Midbrain (tissue), 1 donor: ENCODE measurements at regions not wholly inside any gene's neighbourhood (a gene's known extent, or its start where the extent isn't known, plus 50 kb on each side); places are given as distances from the start of the nearest gene placed in this dataset.

Source experiments
- DNase-seq: peaks from one replicate; lab custom pipeline; 2025; lab: John Stamatoyannopoulos, UW

DNA sequence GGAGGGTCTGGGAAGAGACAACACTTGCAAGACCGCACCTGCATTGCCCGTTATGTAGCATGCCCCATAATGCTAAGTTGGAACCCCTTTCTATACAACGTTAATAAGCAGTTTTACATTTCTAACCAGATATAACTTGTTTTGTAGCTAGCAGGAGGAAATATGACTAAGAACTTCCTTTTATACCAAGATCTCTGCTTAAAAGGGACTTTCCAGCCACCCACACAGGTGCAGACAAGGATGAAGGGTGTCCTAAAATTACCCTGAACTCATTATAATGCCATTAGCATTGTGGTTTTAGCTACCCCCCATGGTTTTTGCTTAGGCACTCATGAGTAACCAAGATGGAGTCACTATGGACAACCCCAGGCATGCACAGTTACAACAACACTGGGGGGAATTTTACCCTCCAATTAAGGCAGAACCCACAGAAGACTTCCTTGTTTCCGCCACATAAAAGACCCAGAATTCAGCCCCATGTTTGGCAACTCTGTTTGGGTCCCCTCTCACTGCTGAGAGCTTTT lies 362.8 kb downstream of the CBLN2 start:
- DNase-seq = no peak

DNA sequence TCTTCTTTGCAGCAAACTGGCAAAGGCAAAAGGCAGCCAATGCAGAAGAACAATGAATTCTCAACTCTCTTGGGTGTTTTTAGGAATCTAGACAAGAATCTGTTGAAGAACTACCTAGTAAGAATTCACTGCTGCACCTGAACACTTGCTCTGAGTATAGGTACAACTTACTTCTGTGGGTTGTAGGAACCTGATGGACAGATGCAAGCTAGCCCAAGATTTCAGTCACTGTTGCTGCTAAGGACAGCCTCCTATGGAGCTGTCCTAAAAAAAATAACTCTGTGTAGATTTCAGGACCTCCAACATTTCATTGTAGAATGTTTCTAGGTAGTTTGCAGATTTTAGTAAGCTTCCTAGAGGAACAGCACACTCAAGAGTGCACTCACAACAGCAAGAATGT lies 363.5 kb downstream of the CBLN2 start:
- DNase-seq = no peak

DNA sequence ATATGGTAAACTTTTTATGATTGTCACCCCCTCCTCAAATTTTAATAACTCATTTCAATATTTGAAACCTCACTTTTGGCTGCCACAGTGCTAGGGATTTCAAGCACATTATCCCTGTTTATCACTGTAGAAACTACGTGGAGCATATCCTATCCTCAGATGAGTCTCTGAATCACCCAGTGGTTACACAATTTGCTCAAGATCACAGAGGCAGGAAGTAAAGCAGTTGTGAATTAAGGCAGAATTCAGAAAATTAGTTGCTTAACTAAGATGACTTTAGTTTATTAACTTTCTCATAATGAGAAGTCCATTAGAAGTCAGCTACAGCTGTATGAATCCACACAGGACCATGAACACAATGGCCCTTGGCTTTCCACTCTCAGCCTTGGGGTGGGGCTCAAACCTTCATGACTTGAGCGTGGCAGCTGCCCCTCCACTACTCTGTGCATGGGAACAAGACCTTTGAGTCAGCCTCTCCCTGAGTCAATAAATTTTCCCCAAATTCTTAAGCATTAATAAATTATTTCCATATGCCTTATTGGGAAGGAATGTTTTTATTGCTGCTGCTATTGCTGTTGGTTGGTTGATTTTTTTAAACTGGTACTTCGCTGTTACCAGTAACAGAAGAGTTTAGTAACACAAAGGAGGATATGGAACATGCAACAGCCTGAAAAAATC lies 369.0 kb downstream of the CBLN2 start:
- DNase-seq = no peak

DNA sequence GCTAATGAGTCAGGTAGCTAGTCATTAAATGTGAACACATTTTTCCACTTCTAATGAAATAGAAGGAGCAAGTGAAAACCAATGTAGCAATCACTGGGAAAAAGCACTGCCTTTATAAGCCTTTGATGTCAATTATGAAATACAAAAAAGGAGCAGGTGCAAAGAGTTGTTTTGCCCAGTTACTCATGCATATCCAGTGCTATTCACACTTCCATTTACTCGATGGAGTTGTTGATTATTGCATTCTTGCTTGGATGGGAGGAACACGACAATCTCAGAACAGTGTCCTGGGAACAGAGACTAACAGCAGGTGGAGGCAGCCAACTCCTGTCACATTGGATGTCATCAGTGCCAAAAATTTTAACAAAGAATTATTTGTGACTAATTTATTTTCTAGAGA lies 372.5 kb downstream of the CBLN2 start:
- DNase-seq = peak; percentile 1

DNA sequence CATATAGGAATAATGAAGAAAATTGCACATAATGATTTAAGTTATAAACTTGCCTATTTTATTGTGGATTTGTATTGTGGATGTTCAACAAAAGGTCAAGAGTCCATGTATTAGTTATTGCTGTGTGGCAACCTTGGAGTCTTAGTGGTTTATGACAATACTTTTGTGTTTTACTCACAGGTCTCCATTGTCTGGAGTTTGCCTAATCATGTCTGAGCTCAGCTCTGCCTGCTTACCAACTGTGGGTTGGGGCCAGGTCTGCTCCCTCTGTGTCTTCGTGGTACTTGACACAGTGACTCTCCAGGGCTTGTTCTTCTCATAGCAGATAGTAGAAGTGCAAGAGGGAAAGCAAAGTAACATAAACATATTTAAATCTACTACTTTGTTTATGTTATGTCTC lies 382.5 kb downstream of the CBLN2 start:
- DNase-seq = no peak

DNA sequence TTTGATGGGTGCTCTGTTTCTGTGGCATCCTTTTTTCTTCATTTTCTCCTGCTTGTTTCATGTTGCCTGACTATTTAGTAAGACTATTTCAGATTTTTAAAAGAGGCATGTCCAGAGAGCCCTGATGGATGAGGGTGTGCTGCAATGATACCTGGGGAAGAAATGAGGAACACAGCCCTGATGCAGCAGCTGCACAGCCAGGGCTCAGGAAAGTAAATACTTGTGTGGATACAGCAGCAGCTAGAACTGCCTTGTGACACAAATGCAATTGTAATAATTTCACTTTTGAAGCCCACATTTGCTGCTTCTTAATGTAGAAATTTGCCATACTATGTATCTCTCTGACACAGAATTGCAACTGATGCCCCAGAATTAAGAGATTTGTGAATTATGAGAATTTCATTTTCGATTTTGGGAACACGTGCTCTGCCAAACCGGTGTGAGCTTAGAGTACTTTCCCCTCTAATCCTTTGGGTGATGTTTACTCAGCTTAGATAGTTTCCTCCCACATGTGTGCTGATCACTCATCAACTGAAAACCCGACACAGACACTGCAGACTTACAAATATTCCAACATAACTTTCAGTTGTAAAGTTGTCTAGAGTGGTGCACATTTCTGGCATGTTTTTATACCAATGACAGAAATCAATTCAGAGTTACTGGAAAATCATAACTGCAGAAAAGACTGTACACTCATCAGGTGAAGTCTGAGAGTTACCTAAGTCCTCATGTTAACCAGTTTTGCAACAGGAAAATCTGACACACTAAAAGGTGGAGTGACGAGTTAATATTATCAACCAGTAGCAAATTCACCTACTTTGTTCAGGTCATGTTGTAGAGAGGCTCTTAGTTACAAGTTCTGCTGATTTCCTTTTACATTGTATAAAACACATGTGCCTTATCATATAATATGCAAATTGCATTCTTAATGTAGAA lies 383.4 kb downstream of the CBLN2 start:
- DNase-seq = no peak

DNA sequence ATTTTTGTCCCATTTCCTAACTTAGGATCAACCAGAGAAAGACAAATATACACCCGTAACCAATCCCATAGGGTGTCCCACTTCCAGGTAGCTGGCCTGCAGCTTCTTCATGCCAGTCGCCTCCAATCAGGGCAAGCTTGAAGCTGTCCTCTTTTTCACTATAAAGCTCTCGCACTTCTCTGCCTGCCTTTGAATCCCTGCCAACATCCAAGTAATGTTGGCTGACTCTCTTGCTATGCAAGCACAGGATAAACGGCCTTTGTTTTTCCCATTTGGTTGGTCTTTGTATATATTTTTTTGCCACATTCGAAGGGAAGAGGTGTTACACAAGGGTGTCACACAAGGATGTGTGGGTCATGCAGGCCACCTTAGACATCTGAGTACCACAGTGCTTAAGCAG lies 388.8 kb downstream of the CBLN2 start:
- peak; percentile 4 for DNase-seq

DNA sequence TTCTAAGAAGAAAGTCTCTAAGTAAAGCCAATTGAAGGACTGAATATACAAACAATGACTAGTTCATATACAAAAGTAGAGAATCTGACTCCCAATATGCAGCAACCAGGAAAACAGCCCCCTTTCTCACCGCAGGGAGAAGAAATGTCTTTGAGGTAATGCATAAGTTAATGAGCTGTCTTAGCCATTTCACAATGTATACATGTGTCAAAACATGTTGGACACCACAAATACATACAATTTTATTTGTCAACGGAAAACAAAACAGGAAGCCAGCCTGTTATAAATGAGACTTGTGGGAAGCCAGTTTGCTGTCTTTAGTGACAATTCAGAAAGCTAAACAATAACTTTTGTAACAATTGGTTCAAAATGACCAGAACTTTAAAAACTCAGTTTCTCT lies 389.2 kb downstream of the CBLN2 start:
- DNase-seq = no peak

DNA sequence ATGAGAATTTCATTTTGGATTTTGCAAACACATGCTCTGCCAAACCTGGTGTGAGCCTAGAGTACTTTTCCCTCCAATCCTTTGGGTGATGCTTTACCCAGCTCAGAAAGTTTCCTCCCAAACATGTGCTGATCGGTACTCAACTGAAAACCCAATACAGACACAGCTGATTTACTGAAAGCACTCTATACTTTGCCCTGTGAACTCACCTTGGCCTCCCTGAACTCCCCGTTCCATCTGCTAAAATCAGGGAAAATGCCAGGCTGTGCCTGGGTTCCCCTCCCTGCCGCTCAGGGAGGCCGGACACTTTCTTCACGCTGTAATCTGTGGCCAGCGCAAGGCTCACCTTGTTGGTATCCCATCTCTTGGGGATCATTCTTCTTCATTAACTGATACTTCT lies 391.2 kb downstream of the CBLN2 start:
- DNase-seq = no peak

DNA sequence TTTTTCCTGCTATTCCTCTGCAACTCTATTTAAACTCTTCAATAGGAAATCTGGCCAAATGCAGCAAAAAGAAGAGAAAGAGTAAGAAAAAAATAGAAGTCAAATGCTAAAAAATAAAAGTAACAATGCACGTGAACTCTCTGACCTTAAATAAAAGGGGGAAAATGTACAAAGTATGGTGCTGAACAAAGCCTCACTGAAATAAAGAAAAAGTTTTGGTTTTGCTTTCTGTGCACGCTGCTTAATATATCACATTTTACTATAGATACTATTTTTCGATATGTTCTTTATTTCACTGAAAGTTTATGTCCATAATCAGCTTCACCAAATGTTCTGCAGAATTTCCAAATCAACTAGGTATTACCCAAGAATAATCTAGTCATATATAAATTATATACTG lies 396.3 kb downstream of the CBLN2 start:
- no peak for DNase-seq

DNA sequence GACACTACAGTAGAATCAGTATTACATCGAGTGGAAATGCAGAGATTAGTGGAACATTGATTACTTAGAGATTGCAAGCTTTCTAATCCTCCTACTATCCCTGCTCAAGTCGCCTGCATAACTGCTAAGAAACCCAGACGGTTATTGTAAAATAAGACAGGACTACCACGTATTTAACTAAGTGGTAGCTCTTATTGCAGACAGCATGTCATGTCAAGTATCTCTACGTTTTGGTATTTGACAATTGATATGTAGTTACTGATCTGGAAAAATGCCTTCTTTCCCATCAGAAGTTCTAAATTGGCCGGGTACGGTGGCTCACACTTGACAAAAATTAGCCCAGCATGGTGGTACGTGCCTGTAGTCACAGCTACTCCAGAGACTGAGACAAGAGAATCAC lies 404.1 kb downstream of the CBLN2 start:
- no peak for DNase-seq

DNA sequence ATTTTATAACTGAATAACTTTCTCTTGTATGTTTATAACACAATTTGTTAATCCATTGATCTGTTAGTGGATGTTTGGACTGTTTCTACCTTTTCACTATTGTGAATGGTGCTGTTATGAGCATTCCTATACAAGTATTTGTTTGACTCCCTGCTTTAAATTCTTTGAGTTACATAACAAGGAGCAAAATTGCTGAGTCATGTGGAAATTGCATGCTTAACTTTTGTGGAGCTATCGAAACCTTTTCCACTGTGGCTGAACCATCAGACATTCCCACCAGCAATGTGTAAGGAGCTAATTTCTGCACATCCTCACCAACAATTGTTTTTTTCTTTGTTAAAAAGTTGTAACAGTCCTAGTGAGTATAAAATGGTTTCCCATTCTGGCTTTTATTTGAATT lies 415.5 kb downstream of the CBLN2 start:
- DNase-seq = no peak

DNA sequence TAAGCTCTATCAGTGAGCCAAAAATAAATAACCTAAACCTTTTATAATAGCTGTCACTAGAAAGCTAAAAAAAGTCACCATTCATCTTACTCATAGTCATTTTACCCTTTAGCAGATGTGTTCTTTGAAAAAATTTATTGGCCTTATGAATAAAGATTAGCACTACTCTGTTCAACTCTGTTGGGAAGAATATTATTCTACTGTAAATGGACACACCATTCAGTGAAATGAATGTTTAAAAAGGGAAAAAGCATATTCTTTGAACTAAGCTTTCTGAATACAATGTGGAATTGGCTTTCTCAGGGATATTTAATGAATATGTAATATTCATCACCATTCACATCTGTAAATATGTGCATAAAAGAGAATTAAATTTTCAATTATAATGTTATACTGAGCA lies 422.0 kb downstream of the CBLN2 start:
- no peak for DNase-seq

DNA sequence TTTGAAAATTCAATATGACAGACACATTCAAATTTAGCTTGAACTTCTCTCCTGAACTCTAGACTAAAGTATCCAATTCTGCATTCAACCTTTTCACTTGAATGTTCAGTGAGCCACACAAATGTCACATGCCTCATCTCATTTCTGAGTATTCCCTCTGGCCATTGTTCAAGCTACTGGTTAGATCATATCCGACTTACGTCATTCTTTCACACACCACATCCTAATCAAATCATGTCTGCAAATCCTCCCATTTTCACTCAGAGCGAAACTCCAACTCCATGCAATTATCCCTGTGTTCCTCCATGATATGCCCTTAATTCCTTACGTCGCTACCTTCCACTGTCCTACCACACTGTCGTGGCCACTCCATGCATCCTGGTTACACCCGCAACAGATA lies 425.1 kb downstream of the CBLN2 start:
- no peak for DNase-seq

DNA sequence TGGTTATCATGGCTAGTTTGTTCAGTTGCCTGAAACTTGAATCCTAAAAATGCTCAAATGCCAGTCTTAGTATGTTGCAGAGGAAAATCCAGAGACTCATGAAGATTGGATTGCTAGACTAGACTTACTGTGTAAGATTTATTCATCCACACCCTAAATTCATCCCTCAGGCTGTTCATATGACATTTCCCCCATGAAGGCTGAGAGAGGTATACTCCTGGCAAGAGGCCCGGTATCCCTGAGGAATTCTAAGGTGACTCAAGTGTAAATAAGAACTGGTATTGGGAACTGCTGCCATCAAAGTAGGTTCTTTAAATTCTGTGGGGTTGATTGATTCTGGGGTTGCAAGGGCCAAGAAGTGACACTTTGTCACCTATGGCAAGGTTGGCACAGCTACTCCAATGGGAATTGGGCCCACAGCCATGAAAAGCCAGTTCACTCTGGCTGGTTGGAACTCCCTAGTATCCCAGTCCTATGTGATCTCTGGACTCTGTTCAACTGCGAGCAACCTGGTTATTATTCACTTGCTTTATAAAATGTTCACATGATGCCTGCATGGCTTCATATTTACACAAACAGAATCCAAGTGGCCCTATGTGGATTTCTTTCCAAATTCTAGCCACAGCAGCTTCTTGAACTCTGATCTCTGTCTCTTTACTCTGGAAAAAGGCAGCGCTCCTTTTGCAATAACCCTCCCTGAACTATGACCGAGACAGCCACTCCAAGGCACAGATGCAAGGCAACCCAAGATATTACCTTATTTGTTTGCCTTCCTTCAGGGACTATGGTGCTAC lies 429.1 kb downstream of the CBLN2 start:
- no peak for DNase-seq

DNA sequence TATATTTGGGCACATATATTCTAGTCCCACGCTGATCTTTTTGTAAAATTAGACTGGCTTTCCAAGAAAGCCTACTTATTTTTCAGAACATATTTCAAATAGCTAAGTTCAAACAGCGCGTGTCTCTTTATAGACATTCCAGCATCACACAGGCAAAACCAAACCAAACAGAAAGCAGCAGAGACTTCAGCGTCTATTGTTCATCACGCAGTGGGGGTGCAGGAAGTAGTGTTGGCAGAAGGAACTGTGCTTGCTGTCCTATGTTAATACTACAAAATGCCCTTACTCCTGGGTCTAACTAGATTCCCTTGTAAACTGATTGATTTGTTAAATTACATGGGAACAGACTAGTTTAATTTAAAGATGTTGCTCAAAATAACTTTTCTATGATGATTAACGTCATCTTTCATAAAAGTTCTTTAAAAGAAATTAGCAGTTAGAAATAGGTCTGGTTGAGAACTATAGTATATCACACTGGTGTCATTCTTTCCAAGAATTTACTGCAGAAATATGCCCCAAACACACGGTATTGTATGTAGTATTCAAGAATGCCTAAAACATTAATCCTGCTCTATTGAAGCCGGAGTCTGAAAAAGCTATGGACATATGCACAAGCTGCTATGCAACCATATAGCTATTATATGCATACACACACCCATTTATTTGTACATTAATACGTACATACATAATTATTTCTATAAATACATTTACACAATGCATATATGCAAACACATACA lies 436.3 kb downstream of the CBLN2 start:
- peak; percentile 21 for DNase-seq

DNA sequence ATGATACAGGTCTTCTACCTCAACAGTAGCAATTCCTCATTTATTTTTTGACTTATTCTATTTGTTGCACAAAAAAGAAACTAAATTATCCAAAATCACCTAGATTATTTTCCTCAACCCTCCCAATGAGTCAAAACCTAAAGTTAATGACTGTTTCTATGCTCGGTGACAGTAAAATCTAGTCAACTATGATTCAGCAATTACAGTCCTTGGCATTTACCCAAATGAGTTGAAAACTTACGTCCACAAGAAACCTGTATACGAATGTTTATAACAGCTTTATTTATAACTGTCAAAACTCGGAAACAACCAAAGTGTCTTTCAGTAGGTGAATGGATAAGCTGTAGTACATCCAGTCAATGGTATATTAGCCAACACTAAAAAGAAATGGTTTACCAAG lies 439.3 kb downstream of the CBLN2 start:
- no peak for DNase-seq

DNA sequence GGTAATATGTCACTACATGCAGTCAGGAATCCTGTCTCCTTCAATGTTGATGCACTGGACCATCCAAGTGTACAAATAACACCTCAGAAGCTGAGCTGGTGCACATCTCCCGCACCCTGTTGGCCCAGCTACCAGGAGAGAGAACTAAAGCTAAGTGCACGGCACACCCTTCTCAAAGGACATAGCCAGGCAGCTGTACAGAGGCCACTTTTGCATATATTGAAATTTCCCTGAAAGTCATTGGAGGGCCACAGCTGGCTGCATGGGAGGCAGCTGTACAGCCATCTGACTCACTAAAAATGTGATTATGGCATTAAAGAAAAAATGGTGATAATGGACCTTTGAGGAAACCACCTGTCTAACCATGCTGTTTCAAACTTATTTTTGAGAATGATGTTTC lies 441.7 kb downstream of the CBLN2 start:
- no peak for DNase-seq

DNA sequence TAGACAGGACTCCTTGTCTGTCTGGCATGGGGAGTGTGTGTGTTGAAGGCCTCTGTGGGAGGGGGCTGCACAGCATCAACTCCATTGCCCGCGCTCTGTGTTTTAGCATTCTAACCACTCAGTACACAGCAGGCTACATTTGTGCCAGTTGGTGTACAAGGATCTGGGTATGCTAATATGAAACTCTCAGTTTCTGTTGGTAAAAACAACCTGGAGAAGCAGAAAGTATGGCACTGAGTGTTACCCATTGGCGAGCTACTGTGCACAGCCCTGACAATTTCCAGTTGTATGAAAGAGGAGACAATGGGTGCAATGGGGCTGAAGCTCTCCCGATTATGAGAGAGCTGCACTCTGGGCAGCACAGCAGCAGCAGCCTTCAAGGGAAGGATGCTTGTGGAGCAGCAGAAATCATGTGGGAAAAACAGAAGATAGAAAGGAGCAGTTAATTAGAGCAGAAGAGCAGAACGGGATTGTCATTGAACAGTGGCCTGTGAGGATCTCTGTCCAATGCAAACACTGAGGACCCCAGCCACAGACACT lies 443.6 kb downstream of the CBLN2 start:
- no peak for DNase-seq

DNA sequence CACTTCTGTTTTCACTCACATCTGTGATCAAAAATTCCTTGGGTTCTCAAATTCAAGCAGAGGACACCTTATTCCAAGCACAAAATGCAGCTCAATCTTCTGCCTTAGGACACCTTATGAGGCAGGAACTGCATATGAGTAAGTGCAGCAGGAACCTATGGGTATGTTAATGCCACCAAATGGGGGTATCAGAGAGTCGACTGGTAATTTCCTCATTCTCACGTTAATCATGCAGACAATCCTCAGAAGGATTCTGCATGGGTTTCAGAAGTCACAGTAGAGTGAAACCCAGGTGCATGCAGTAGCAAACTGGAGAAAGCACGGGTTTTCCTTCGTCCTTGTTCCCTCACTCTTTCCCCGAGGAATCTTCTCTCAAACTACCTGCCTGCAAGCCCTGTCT lies 452.8 kb downstream of the CBLN2 start:
- no peak for DNase-seq

DNA sequence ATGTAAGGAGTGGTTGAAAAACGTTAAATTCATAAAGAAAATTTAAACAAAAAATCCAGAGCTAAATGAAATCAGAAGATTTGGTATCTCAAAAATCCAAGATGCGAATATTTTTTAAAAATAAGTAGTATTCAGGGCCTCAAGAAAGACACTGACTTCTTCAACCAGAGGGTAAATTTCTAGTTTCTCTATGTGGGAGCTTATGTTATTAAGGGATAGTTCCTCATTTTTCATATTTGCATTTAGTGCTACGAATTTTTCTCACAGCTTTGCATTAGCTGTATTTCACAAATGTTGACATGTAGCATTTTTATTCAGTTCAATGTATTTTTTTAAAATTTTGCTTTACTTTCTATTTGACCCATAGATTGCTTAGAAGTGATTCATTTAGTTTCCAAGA lies 454.7 kb downstream of the CBLN2 start:
- DNase-seq = no peak
